ENCODE measurements at regions not wholly inside any gene's neighbourhood (a gene's known extent, or its start where the extent isn't known, plus 50 kb on each side); places are given as distances from the start of the nearest gene placed in this dataset.

- TF ChIP-seq CTCF (optimal IDR thresholded peaks at IDR 0.05 in 1 of 3, IDR thresholded peaks at IDR 0.05 in 1 of 3, conservative IDR thresholded peaks at IDR 0.05 in 1 of 3; ENCODE audit: extremely low read depth in 1 of 3, insufficient read depth in 2 of 3, low read length in 3 of 3) = no peak
- TF ChIP-seq EZH2 (IDR thresholded peaks at IDR 0.05; ENCODE audit: low read length) = no peak
Observed at GRCh38 chr5:163293836-163294235, 143.6 kb upstream of the CCNG1 start.

All from keratinocyte (primary cell).